ENCODE measurements at regions not wholly inside any gene's neighbourhood (a gene's known extent, or its start where the extent isn't known, plus 50 kb on each side); places are given as distances from the start of the nearest gene placed in this dataset.

- WGBS (ENCODE audit: low lambda C conversion rate): 34% methylated on average over 2 of the region's 2 CpGs
- intact Hi-C loops (cut with micrococcal nuclease; ENCODE audit: unreplicated experiment) (no loop called here), in situ Hi-C loops (cut with HindIII; ENCODE audit: extremely low pct_ligation_motif_present, low pct_unique_long_range_greater_than_20kb) (no loop called here)
- no peak for FAIRE-seq
- H3K36me3 ChIP-seq (replicated peaks in 1 of 2; ENCODE audit: control insufficient read depth in 1 of 2, insufficient read depth in 2 of 2, low read length in 2 of 2): no peaks in the 10 kb centered on the region
- no peak overlapping the region for H3K4me2 ChIP-seq (ENCODE audit: low read depth, low read length)
- no peaks in the 10 kb centered on the region for H3K4me1 ChIP-seq (ENCODE audit: insufficient read depth, low read length)
- TF ChIP-seq SMAD1 (CRISPR knock-in tag; IDR thresholded peaks at IDR 0.05; ENCODE audit: borderline replicate concordance, low read depth) (no peak), NFYC (CRISPR knock-in tag; IDR thresholded peaks at IDR 0.05) (no peak), JUND (CRISPR knock-in tag; IDR thresholded peaks at IDR 0.05) (no peak)
- TF ChIP-seq, protein P1, sequence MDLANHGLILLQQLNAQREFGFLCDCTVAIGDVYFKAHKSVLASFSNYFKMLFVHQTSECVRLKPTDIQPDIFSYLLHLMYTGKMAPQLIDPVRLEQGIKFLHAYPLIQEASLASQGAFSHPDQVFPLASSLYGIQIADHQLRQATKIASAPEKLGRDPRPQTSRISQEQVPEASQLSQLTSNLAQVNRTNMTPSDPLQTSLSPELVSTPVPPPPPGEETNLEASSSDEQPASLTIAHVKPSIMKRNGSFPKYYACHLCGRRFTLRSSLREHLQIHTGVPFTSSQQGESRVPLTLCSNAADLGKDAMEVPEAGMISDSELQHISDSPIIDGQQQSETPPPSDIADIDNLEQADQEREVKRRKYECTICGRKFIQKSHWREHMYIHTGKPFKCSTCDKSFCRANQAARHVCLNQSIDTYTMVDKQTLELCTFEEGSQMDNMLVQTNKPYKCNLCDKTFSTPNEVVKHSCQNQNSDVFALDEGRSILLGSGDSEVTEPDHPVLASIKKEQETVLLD (CRISPR knock-in tag; IDR thresholded peaks at IDR 0.05; ENCODE audit: low read depth): no peak
- H4K20me1 ChIP-seq (ENCODE audit: insufficient read depth, low read length): no peaks in the 10 kb centered on the region
- ChIA-PET POLR2A (no interaction called here), CTCF (ENCODE audit: low intra/inter-chr PET ratio, low total read pairs) (no interaction called here)
- H3K4me3 ChIP-seq (replicated peaks in 1 of 3; ENCODE audit: insufficient read depth in 1 of 3, low read depth in 2 of 3, low read length in 3 of 3): no peak overlapping the region
- H2AFZ ChIP-seq (ENCODE audit: low read length): no peak overlapping the region
- H3K27me3 ChIP-seq (ENCODE audit: control insufficient read depth in 1 of 2, insufficient read depth in 2 of 2, low read length in 2 of 2): no peaks in the 10 kb centered on the region
- DNase-seq (ENCODE audit: low spot score): no peak
- BruUV-seq (replicated peaks): no TSS peak
- no peaks in the 10 kb centered on the region for H3K9me3 ChIP-seq (ENCODE audit: low read length)
- H3K9ac ChIP-seq (ENCODE audit: insufficient read depth, low read depth, low read length): no peak overlapping the region
- H3K79me2 ChIP-seq (ENCODE audit: insufficient read depth, low read length): no peaks in the 10 kb centered on the region
- ATAC-seq: no peak
- no peak overlapping the region for H3K27ac ChIP-seq (ENCODE audit: extremely low read length, insufficient read depth, low read length)
These were observed 72.2 kb downstream of the RIN2 start for GRCh38 chr20:19830211-19830785.

- Histone ChIP-seq H3K4me2 (ENCODE audit: low read depth, low read length) (no peak overlapping the region), H3K4me1 (ENCODE audit: insufficient read depth, low read length) (no peaks in the 10 kb centered on the region), H3K9me3 (ENCODE audit: low read length) (no peaks in the 10 kb centered on the region), H3K36me3 (replicated peaks in 1 of 2; ENCODE audit: control insufficient read depth in 1 of 2, insufficient read depth in 2 of 2, low read length in 2 of 2) (no peaks in the 10 kb centered on the region), H3K27ac (ENCODE audit: extremely low read length, insufficient read depth, low read length) (no peak overlapping the region), H3K9ac (ENCODE audit: insufficient read depth, low read depth, low read length) (no peak overlapping the region), H3K79me2 (ENCODE audit: insufficient read depth, low read length) (no peaks in the 10 kb centered on the region), H3K27me3 (ENCODE audit: control insufficient read depth in 1 of 2, insufficient read depth in 2 of 2, low read length in 2 of 2) (no peaks in the 10 kb centered on the region), H4K20me1 (ENCODE audit: insufficient read depth, low read length) (no peaks in the 10 kb centered on the region), H3K4me3 (replicated peaks in 1 of 3; ENCODE audit: insufficient read depth in 1 of 3, low read depth in 2 of 3, low read length in 3 of 3) (no peak overlapping the region), H2AFZ (ENCODE audit: low read length) (no peak overlapping the region)
- intact Hi-C loops (cut with micrococcal nuclease; ENCODE audit: unreplicated experiment): no loop called here
- ChIA-PET CTCF (ENCODE audit: low intra/inter-chr PET ratio, low total read pairs) (no interaction called here), POLR2A (no interaction called here)
- no peak for DNase-seq (ENCODE audit: low spot score)
- no peak for FAIRE-seq
- 32% methylated on average over 5 of the region's 5 CpGs for WGBS (ENCODE audit: low lambda C conversion rate)
- in situ Hi-C loops (cut with HindIII; ENCODE audit: extremely low pct_ligation_motif_present, low pct_unique_long_range_greater_than_20kb): no loop called here
- BruUV-seq (replicated peaks): no TSS peak
- ATAC-seq: no peak
- TF ChIP-seq ZNF605 (CRISPR knock-in tag; IDR thresholded peaks at IDR 0.05) (no peak), CENPX (CRISPR knock-in tag; IDR thresholded peaks at IDR 0.05) (no peak)
- TF ChIP-seq, protein P2, sequence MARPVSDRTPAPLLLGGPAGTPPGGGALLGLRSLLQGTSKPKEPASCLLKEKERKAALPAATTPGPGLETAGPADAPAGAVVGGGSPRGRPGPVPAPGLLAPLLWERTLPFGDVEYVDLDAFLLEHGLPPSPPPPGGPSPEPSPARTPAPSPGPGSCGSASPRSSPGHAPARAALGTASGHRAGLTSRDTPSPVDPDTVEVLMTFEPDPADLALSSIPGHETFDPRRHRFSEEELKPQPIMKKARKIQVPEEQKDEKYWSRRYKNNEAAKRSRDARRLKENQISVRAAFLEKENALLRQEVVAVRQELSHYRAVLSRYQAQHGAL (CRISPR knock-in tag; IDR thresholded peaks at IDR 0.05; ENCODE audit: not compliant biosample characterization): no peak
- TF ChIP-seq, protein P3, sequence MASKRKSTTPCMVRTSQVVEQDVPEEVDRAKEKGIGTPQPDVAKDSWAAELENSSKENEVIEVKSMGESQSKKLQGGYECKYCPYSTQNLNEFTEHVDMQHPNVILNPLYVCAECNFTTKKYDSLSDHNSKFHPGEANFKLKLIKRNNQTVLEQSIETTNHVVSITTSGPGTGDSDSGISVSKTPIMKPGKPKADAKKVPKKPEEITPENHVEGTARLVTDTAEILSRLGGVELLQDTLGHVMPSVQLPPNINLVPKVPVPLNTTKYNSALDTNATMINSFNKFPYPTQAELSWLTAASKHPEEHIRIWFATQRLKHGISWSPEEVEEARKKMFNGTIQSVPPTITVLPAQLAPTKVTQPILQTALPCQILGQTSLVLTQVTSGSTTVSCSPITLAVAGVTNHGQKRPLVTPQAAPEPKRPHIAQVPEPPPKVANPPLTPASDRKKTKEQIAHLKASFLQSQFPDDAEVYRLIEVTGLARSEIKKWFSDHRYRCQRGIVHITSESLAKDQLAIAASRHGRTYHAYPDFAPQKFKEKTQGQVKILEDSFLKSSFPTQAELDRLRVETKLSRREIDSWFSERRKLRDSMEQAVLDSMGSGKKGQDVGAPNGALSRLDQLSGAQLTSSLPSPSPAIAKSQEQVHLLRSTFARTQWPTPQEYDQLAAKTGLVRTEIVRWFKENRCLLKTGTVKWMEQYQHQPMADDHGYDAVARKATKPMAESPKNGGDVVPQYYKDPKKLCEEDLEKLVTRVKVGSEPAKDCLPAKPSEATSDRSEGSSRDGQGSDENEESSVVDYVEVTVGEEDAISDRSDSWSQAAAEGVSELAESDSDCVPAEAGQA (IDR thresholded peaks at IDR 0.05; ENCODE audit: low read depth): no peak
- TF ChIP-seq, protein P3 (CRISPR knock-in tag; IDR thresholded peaks at IDR 0.05; ENCODE audit: borderline replicate concordance): no peak
- TF ChIP-seq, protein P4, sequence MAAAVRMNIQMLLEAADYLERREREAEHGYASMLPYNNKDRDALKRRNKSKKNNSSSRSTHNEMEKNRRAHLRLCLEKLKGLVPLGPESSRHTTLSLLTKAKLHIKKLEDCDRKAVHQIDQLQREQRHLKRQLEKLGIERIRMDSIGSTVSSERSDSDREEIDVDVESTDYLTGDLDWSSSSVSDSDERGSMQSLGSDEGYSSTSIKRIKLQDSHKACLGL (CRISPR knock-in tag; IDR thresholded peaks at IDR 0.05): no peak
These were observed 74.8 kb downstream of the RIN2 start for GRCh38 chr20:19832875-19833274.

Measured in HepG2 (cell line).